ENCODE measurements at regions not wholly inside any gene's neighbourhood (a gene's known extent, or its start where the extent isn't known, plus 50 kb on each side); places are given as distances from the start of the nearest gene placed in this dataset.

DNA sequence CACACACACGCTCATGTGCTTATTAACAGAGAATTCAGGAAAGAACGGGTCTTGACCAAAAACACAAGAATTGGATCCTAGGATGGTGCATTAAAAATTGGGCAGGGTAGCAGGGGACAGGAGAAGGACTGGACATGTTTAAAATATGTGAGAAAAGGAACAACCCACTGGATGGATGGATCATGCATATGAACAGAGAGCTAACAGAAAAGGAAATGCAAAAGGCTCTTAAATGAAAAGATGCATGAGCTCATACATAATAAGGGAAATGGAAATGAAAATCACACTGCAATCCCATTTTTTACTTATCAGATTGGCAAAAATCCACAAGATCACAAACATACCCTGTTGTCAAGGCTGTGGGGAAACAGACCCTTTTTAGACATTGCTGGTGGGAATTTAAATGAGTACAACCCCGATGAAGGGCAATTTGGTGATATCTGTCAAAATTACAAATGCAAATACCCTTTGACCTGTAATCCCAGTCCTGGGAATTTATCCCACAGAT is 440.6 kb upstream of the SLC14A2 start:
- Histone ChIP-seq H3K27me3 (no peaks in the 10 kb centered on the region), H3K4me3 (no peak overlapping the region), H3K27ac (no peak overlapping the region), H3K4me1 (ENCODE audit: insufficient read depth) (no peaks in the 10 kb centered on the region), H3K9me3 (no peaks in the 10 kb centered on the region), H3K36me3 (no peaks in the 10 kb centered on the region)
- TF ChIP-seq POLR2A (IDR thresholded peaks at IDR 0.05): no peak
- TF ChIP-seq, protein P1, sequence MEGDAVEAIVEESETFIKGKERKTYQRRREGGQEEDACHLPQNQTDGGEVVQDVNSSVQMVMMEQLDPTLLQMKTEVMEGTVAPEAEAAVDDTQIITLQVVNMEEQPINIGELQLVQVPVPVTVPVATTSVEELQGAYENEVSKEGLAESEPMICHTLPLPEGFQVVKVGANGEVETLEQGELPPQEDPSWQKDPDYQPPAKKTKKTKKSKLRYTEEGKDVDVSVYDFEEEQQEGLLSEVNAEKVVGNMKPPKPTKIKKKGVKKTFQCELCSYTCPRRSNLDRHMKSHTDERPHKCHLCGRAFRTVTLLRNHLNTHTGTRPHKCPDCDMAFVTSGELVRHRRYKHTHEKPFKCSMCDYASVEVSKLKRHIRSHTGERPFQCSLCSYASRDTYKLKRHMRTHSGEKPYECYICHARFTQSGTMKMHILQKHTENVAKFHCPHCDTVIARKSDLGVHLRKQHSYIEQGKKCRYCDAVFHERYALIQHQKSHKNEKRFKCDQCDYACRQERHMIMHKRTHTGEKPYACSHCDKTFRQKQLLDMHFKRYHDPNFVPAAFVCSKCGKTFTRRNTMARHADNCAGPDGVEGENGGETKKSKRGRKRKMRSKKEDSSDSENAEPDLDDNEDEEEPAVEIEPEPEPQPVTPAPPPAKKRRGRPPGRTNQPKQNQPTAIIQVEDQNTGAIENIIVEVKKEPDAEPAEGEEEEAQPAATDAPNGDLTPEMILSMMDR (IDR thresholded peaks at IDR 0.05): no peak
- no peak for TF ChIP-seq EP300 (IDR thresholded peaks at IDR 0.05)
- 87 to 91% (median 88%) methylated on average over 3 of the region's 3 CpGs for WGBS, 3 donors
- intact Hi-C loops (cut with DNase I): no loop called here
- DNase-seq: no peak

DNA sequence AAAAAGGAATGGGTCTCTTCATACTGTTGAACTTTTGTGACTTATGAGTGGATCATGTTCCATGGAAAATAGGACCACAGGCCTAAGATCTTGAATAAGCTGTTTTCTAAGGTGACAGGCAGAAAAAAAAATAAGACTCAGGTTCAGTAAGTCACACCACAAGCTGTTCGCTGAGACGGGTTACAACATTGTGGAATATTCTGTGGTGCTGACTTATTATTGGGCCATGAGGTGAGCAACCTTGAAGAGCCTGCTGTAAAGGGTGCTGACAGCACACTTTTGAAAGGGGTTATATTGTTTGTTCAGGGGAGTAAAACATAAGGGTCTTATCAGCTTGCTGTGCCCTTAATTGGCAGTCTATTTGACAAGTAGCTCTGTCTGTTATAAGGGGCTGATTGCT is 439.8 kb upstream of the SLC14A2 start:
- Histone ChIP-seq H3K36me3 (no peaks in the 10 kb centered on the region), H3K4me3 (no peak overlapping the region), H3K4me1 (ENCODE audit: insufficient read depth) (no peaks in the 10 kb centered on the region), H3K27me3 (no peaks in the 10 kb centered on the region), H3K9me3 (no peaks in the 10 kb centered on the region), H3K27ac (no peak overlapping the region)
- TF ChIP-seq, protein P1 (IDR thresholded peaks at IDR 0.05): no peak
- no peak for TF ChIP-seq POLR2A (IDR thresholded peaks at IDR 0.05)
- TF ChIP-seq EP300 (IDR thresholded peaks at IDR 0.05): no peak
- intact Hi-C loops (cut with DNase I): no loop called here
- 80 to 88% (median 84%) methylated on average over 2 of the region's 2 CpGs for WGBS, 3 donors
- no peak for DNase-seq

DNA sequence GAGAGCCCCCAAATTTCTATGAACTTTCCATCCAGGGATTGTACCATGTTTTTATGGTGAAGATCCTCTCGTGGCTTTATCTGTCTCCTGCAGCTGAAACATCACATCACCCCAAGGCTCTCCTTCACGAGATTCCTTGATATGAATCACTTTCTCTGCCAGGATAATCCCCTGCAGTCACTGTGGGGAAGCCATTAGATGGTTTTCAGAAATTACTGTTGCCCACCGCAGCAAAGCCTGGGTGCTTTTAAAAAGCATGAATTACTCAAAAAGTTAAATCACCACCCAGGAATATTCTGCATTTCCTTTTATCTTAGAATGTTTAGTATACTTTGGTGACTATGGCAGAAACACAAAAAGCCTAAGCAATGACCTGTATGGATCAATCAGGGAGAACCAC is 428.4 kb upstream of the SLC14A2 start:
- Histone ChIP-seq H3K4me3 (no peak overlapping the region), H3K4me1 (ENCODE audit: insufficient read depth) (peaks cover 1% of the 10 kb centered on the region), H3K36me3 (no peaks in the 10 kb centered on the region), H3K27me3 (no peaks in the 10 kb centered on the region), H3K9me3 (no peaks in the 10 kb centered on the region), H3K27ac (no peak overlapping the region)
- intact Hi-C loops (cut with DNase I): no loop called here
- 66 to 76% (median 69%) methylated on average over 3 of the region's 3 CpGs for WGBS, 3 donors
- DNase-seq: no peak
- TF ChIP-seq, protein P1 (IDR thresholded peaks at IDR 0.05): no peak
- no peak for TF ChIP-seq EP300 (IDR thresholded peaks at IDR 0.05)
- no peak for TF ChIP-seq POLR2A (IDR thresholded peaks at IDR 0.05)

DNA sequence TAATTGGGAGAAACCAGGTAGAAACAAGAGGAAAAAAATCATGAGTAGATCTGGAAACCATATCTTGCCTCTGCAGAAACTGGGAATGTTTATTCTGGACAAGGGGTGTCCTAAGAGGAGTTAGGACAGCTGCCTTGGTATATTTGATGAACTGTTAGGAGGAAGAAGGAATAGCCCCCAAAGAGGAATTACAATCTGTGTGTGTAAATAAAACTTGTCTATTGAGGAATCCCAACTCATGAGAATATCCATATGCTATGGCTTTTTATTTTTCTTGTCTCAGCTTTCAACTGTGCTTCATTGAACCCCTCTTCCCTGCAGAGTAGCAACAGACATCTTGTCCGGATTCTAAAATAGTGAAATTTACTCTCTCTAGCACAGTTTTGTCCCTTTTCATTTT is 423.5 kb upstream of the SLC14A2 start:
- Histone ChIP-seq H3K9me3 (no peaks in the 10 kb centered on the region), H3K27ac (no peak overlapping the region), H3K36me3 (no peaks in the 10 kb centered on the region), H3K4me3 (no peak overlapping the region), H3K27me3 (no peaks in the 10 kb centered on the region), H3K4me1 (ENCODE audit: insufficient read depth) (no peaks in the 10 kb centered on the region)
- no peak for DNase-seq
- 93 to 95% (median 95%) methylated on average over 1 of the region's 1 CpG for WGBS, 3 donors
- TF ChIP-seq, protein P1 (IDR thresholded peaks at IDR 0.05): no peak
- TF ChIP-seq POLR2A (IDR thresholded peaks at IDR 0.05) (no peak), EP300 (IDR thresholded peaks at IDR 0.05) (no peak)
- intact Hi-C loops (cut with DNase I): no loop called here

Measured in ovary (tissue), 7 donors.